ENCODE measurements at regions not wholly inside any gene's neighbourhood (a gene's known extent, or its start where the extent isn't known, plus 50 kb on each side); places are given as distances from the start of the nearest gene placed in this dataset.

DNA sequence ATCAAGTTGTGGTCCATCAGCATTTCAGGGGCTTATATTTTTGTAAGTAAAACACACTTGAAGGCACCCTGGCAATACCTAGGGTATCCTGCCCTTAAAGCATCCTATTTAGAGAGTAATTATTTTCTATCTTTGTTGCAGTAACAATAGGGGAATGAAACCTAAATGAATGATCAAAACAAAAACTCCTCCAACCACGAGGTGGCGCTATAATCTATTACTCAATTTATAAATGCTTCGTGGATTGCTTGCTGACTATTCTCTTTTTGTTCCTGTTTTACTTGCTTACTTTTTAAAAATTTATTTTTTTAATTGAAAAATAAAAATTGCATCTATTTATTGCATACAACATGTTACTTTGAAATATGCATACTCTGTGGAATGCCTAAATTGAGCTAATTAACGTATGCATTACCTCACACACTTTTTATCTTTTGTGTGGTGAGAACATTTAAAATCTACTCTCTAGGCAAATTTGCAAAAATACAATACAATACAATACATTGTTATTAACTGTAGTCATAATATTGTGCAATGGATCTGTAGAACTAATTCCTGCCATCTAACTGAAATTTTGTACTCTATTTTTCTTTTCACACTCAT lies 147.7 kb upstream of the BMPER start (continued):
- TF ChIP-seq, protein P1, sequence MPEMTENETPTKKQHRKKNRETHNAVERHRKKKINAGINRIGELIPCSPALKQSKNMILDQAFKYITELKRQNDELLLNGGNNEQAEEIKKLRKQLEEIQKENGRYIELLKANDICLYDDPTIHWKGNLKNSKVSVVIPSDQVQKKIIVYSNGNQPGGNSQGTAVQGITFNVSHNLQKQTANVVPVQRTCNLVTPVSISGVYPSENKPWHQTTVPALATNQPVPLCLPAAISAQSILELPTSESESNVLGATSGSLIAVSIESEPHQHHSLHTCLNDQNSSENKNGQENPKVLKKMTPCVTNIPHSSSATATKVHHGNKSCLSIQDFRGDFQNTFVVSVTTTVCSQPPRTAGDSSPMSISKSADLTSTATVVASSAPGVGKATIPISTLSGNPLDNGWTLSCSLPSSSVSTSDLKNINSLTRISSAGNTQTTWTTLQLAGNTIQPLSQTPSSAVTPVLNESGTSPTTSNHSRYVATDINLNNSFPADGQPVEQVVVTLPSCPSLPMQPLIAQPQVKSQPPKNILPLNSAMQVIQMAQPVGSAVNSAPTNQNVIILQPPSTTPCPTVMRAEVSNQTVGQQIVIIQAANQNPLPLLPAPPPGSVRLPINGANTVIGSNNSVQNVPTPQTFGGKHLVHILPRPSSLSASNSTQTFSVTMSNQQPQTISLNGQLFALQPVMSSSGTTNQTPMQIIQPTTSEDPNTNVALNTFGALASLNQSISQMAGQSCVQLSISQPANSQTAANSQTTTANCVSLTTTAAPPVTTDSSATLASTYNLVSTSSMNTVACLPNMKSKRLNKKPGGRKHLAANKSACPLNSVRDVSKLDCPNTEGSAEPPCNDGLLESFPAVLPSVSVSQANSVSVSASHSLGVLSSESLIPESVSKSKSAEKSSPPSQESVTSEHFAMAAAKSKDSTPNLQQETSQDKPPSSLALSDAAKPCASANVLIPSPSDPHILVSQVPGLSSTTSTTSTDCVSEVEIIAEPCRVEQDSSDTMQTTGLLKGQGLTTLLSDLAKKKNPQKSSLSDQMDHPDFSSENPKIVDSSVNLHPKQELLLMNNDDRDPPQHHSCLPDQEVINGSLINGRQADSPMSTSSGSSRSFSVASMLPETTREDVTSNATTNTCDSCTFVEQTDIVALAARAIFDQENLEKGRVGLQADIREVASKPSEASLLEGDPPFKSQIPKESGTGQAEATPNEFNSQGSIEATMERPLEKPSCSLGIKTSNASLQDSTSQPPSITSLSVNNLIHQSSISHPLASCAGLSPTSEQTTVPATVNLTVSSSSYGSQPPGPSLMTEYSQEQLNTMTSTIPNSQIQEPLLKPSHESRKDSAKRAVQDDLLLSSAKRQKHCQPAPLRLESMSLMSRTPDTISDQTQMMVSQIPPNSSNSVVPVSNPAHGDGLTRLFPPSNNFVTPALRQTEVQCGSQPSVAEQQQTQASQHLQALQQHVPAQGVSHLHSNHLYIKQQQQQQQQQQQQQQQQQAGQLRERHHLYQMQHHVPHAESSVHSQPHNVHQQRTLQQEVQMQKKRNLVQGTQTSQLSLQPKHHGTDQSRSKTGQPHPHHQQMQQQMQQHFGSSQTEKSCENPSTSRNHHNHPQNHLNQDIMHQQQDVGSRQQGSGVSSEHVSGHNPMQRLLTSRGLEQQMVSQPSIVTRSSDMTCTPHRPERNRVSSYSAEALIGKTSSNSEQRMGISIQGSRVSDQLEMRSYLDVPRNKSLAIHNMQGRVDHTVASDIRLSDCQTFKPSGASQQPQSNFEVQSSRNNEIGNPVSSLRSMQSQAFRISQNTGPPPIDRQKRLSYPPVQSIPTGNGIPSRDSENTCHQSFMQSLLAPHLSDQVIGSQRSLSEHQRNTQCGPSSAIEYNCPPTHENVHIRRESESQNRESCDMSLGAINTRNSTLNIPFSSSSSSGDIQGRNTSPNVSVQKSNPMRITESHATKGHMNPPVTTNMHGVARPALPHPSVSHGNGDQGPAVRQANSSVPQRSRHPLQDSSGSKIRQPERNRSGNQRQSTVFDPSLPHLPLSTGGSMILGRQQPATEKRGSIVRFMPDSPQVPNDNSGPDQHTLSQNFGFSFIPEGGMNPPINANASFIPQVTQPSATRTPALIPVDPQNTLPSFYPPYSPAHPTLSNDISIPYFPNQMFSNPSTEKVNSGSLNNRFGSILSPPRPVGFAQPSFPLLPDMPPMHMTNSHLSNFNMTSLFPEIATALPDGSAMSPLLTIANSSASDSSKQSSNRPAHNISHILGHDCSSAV (CRISPR knock-in tag; IDR thresholded peaks at IDR 0.05; ENCODE audit: borderline replicate concordance), result no peak
- TF ChIP-seq, protein P2, sequence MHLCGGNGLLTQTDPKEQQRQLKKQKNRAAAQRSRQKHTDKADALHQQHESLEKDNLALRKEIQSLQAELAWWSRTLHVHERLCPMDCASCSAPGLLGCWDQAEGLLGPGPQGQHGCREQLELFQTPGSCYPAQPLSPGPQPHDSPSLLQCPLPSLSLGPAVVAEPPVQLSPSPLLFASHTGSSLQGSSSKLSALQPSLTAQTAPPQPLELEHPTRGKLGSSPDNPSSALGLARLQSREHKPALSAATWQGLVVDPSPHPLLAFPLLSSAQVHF (CRISPR knock-in tag; IDR thresholded peaks at IDR 0.05), result no peak
- no peak for TF ChIP-seq ZNF780A (CRISPR knock-in tag; IDR thresholded peaks at IDR 0.05)

DNA sequence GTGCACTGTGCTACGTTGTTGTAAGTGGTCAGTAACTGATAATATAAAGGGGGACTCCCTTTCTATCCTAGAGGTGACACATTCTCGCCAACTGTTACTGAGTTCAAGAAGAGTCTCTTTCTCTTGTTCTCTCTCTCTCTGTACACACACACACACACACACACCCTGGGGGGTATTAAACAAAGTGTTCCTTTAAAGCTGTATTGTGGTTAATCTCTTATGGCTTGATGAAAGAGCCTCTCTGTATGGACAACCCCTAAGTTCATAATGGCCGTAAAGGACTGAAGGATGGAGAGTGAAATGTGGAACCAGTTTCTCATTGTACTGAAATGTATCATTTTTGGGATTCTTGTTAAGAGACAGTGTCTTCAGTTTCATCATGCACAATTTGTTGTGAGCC lies 145.2 kb upstream of the BMPER start:
- H3K9me3 ChIP-seq (ENCODE audit: low read length), result no peaks in the 10 kb centered on the region
- DNase-seq (ENCODE audit: low spot score), result no peak
- CTCF ChIA-PET (ENCODE audit: low intra/inter-chr PET ratio, low total read pairs), result no interaction called here
- in situ Hi-C loops (cut with HindIII; ENCODE audit: extremely low pct_ligation_motif_present, low pct_unique_long_range_greater_than_20kb) (no loop called here), intact Hi-C loops (cut with micrococcal nuclease; ENCODE audit: unreplicated experiment) (no loop called here)
- no peak for ATAC-seq
- no peaks in the 10 kb centered on the region for H4K20me1 ChIP-seq (ENCODE audit: insufficient read depth, low read length)
- no peaks in the 10 kb centered on the region for H3K36me3 ChIP-seq (replicated peaks in 1 of 2; ENCODE audit: control insufficient read depth in 1 of 2, insufficient read depth in 2 of 2, low read length in 2 of 2)
- H3K4me2 ChIP-seq (ENCODE audit: low read depth, low read length), result no peak overlapping the region
- H2AFZ ChIP-seq (ENCODE audit: low read length), result no peak overlapping the region
- POLR2A ChIA-PET, result no interaction called here
- H3K4me3 ChIP-seq (replicated peaks in 1 of 3; ENCODE audit: insufficient read depth in 1 of 3, low read depth in 2 of 3, low read length in 3 of 3), result no peak overlapping the region
- peaks cover 8% of the 10 kb centered on the region for H3K4me1 ChIP-seq (ENCODE audit: insufficient read depth, low read length)
- 52% methylated on average over 3 of the region's 3 CpGs for WGBS (ENCODE audit: low lambda C conversion rate)
- no peak for TF ChIP-seq RNF2 (conservative IDR thresholded peaks at IDR 0.05; ENCODE audit: low read depth)
- TF ChIP-seq, protein P3, sequence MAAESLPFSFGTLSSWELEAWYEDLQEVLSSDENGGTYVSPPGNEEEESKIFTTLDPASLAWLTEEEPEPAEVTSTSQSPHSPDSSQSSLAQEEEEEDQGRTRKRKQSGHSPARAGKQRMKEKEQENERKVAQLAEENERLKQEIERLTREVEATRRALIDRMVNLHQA (CRISPR knock-in tag; IDR thresholded peaks at IDR 0.05), result no peak
- no peak for TF ChIP-seq RARG (CRISPR knock-in tag; IDR thresholded peaks at IDR 0.05; ENCODE audit: low read depth)
- TF ChIP-seq ZNF331 (CRISPR knock-in tag; IDR thresholded peaks at IDR 0.05), result no peak
- no peak for TF ChIP-seq ZNF878 (CRISPR knock-in tag; IDR thresholded peaks at IDR 0.05)
- H3K27ac ChIP-seq (ENCODE audit: extremely low read length, insufficient read depth, low read length), result no peak overlapping the region
- H3K27me3 ChIP-seq (ENCODE audit: control insufficient read depth in 1 of 2, insufficient read depth in 2 of 2, low read length in 2 of 2), result no peaks in the 10 kb centered on the region
- no TSS peak for BruUV-seq (replicated peaks)
- H3K9ac ChIP-seq (ENCODE audit: insufficient read depth, low read depth, low read length), result no peak overlapping the region
- no peaks in the 10 kb centered on the region for H3K79me2 ChIP-seq (ENCODE audit: insufficient read depth, low read length)
- no peak for FAIRE-seq

Data from HepG2 (cell line).